NCI-H1930 (cell line): ENCODE measurements at regions not wholly inside any gene's neighbourhood (a gene's known extent, or its start where the extent isn't known, plus 50 kb on each side); places are given as distances from the start of the nearest gene placed in this dataset.

ENCODE experiments used
- DNase-seq, 2 experiments: peaks; one replicate each; lab custom pipeline; 2025; lab: John Stamatoyannopoulos, UW

- no peak for DNase-seq
These were observed 409.2 kb upstream of the FGF13 start for GRCh38 chrX:139120760-139121159.

GRCh38 chrX:139113708-139114107 is 402.2 kb upstream of the FGF13 start:
- no peak for DNase-seq

- no peak for DNase-seq
These were observed 400.9 kb upstream of the FGF13 start for GRCh38 chrX:139112432-139112831.

GRCh38 chrX:139106069-139106468 is 394.6 kb upstream of the FGF13 start:
- no peak for DNase-seq

GRCh38 chrX:139094671-139095592 is 383.4 kb upstream of the FGF13 start:
- DNase-seq: no peak

GRCh38 chrX:139093201-139093600 is 381.7 kb upstream of the FGF13 start:
- DNase-seq: no peak

- DNase-seq: no peak
These were observed 380.4 kb upstream of the FGF13 start for GRCh38 chrX:139091878-139092277.

GRCh38 chrX:139091066-139091465 is 379.5 kb upstream of the FGF13 start:
- no peak for DNase-seq

GRCh38 chrX:139086246-139086645 is 374.7 kb upstream of the FGF13 start:
- DNase-seq: no peak

- DNase-seq: no peak
These were observed 373.9 kb upstream of the FGF13 start for GRCh38 chrX:139085404-139085803.

GRCh38 chrX:139083191-139083590 is 371.7 kb upstream of the FGF13 start:
- DNase-seq: no peak

GRCh38 chrX:139081965-139082364 is 370.4 kb upstream of the FGF13 start:
- no peak for DNase-seq

GRCh38 chrX:139079789-139080188 is 368.3 kb upstream of the FGF13 start:
- DNase-seq: no peak

- no peak for DNase-seq
These were observed 367.3 kb upstream of the FGF13 start for GRCh38 chrX:139078761-139079280.

GRCh38 chrX:139078342-139078741 is 366.8 kb upstream of the FGF13 start:
- DNase-seq: no peak

GRCh38 chrX:139077281-139078250 is 366.0 kb upstream of the FGF13 start:
- DNase-seq: no peak

- no peak for DNase-seq
These were observed 351.8 kb upstream of the FGF13 start for GRCh38 chrX:139063364-139063763.

- no peak for DNase-seq
These were observed 347.4 kb upstream of the FGF13 start for GRCh38 chrX:139058831-139059495.

- DNase-seq: no peak
These were observed 340.9 kb upstream of the FGF13 start for GRCh38 chrX:139052461-139052860.

GRCh38 chrX:139049465-139049864 is 337.9 kb upstream of the FGF13 start:
- DNase-seq: no peak

- no peak for DNase-seq
These were observed 333.2 kb upstream of the FGF13 start for GRCh38 chrX:139044680-139045079.

- no peak for DNase-seq
These were observed 327.5 kb upstream of the FGF13 start for GRCh38 chrX:139039041-139039440.
